ENCODE measurements at regions not wholly inside any gene's neighbourhood (a gene's known extent, or its start where the extent isn't known, plus 50 kb on each side); places are given as distances from the start of the nearest gene placed in this dataset.

DNA sequence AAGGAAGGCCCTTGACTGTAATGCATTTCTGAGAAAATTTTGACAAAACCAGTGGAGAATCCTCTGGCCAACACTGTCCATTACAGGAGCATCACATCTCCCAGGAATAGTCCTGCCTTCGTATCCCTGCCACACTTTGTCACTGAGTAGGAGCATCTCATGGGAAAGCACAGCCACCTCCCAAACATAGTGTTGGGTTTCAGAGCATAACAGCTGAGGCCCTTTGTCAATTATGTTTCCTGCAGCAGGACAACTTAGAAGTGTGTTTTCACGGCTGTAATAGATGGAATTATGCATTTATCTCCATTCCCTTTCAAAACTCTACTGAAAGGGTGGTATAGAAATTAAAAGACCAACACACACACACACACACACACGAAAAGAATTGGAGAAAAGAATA, 91.1 kb upstream of the SMAD1 start:
- H3K9ac ChIP-seq (ENCODE audit: low read length in 2 of 2): no peak overlapping the region
- H3K36me3 ChIP-seq (ENCODE audit: control insufficient read depth in 2 of 2, insufficient read depth in 2 of 2, low read length in 2 of 2): no peaks in the 10 kb centered on the region
- H3K27me3 ChIP-seq (ENCODE audit: control insufficient read depth in 1 of 2, insufficient read depth in 2 of 2, low read length in 2 of 2): no peaks in the 10 kb centered on the region
- H3K4me3 ChIP-seq (ENCODE audit: low read length in 2 of 2): no peak overlapping the region
- no peaks in the 10 kb centered on the region for H3K4me1 ChIP-seq (ENCODE audit: control insufficient read depth, insufficient read depth, low read length)
- no peak overlapping the region for H3K27ac ChIP-seq (ENCODE audit: low read length)
- H3K9me3 ChIP-seq (ENCODE audit: control insufficient read depth in 2 of 2, low read length in 2 of 2): no peaks in the 10 kb centered on the region

DNA sequence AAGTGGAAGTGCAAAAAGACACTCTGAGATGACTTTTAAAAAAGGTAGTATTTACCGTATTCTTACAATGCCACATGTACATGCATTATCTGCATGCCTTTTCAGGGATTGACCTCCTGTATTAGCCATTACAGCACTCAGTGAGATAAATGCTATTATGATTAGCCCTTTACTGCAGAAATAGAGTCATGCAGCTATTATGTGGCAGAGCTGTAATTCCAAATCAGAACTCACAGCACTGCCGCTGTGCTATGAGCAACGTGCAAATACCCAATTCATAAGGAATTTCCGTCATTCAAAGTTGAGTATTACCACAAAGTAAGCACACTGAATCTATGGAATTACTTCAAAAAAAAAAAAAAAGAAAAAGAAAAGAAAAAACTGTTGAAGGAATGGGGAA, 92.1 kb upstream of the SMAD1 start:
- Histone ChIP-seq H3K4me3 (ENCODE audit: low read length in 2 of 2) (no peak overlapping the region), H3K27me3 (ENCODE audit: control insufficient read depth in 1 of 2, insufficient read depth in 2 of 2, low read length in 2 of 2) (no peaks in the 10 kb centered on the region), H3K9me3 (ENCODE audit: control insufficient read depth in 2 of 2, low read length in 2 of 2) (no peaks in the 10 kb centered on the region), H3K27ac (ENCODE audit: low read length) (no peak overlapping the region), H3K9ac (ENCODE audit: low read length in 2 of 2) (no peak overlapping the region), H3K4me1 (ENCODE audit: control insufficient read depth, insufficient read depth, low read length) (no peaks in the 10 kb centered on the region), H3K36me3 (ENCODE audit: control insufficient read depth in 2 of 2, insufficient read depth in 2 of 2, low read length in 2 of 2) (no peaks in the 10 kb centered on the region)

DNA sequence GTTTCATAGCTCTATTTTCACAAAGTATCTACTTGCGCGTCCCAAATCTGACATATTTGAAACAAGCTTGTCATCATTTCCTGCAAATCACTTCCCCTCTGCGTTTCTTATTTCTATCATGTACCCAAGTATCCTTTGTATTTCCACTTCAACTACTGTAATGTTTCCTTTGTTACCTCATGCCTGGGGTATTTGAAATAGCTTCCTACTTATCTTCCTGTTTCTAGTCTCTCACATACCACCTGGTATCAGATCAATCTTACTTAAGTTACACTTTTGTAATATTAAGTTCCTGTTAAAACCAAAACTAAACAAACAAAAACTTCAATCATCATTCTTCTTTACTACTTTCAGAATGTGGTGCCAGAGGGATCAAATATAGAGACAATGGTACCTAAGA, 93.6 kb upstream of the SMAD1 start:
- peaks cover 0 to 4% of the 10 kb centered on the region in 2 donors for H3K9me3 ChIP-seq (ENCODE audit: control insufficient read depth in 2 of 2, low read length in 2 of 2)
- H3K4me1 ChIP-seq (ENCODE audit: control insufficient read depth, insufficient read depth, low read length): no peaks in the 10 kb centered on the region
- H3K27ac ChIP-seq (ENCODE audit: low read length): no peak overlapping the region
- H3K36me3 ChIP-seq (ENCODE audit: control insufficient read depth in 2 of 2, insufficient read depth in 2 of 2, low read length in 2 of 2): no peaks in the 10 kb centered on the region
- no peaks in the 10 kb centered on the region for H3K27me3 ChIP-seq (ENCODE audit: control insufficient read depth in 1 of 2, insufficient read depth in 2 of 2, low read length in 2 of 2)
- H3K9ac ChIP-seq (ENCODE audit: low read length in 2 of 2): no peak overlapping the region
- H3K4me3 ChIP-seq (ENCODE audit: low read length in 2 of 2): no peak overlapping the region

DNA sequence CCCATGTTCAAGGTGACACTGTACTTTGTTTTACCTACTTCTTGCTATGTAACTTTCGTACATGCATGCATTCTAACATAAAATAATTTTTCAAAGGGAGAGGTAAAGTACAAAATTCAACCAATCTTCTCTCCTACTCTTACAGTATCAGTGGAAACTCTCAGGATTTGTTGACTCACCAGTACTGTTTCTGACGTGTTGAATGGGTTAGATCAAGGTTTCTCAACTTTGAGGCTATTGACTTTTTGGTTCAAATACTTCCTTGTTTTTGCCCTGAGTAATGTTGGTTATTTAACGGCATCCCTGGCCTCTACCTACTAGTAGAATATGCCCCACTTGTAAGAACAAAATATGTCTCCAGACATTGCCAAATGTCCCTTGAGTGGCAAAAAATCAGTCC, 94.6 kb upstream of the SMAD1 start:
- Histone ChIP-seq H3K9ac (ENCODE audit: low read length in 2 of 2) (no peak overlapping the region), H3K4me3 (ENCODE audit: low read length in 2 of 2) (no peak overlapping the region), H3K27me3 (ENCODE audit: control insufficient read depth in 1 of 2, insufficient read depth in 2 of 2, low read length in 2 of 2) (no peaks in the 10 kb centered on the region), H3K36me3 (ENCODE audit: control insufficient read depth in 2 of 2, insufficient read depth in 2 of 2, low read length in 2 of 2) (no peaks in the 10 kb centered on the region), H3K27ac (ENCODE audit: low read length) (no peak overlapping the region), H3K4me1 (ENCODE audit: control insufficient read depth, insufficient read depth, low read length) (no peaks in the 10 kb centered on the region), H3K9me3 (ENCODE audit: control insufficient read depth in 2 of 2, low read length in 2 of 2) (peaks cover 0 to 6% of the 10 kb centered on the region in 2 donors)

DNA sequence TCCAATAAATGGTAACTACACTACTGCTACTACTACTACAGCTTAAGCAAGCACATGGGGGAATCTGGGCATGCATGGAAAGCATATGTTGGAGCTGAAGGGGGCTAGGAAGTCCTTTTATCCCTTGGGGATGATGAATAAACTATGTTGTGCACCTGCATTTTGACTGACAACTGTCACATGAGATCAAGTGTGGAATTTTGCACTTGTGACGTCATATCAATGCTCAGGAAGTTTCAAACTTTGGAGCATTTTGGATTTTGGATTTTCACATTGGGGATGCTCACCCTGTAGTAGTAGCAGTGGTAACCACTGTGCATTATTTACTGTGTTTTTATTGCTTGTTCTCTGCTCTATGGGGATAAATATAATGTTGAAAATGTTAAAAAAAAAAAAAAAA, 100.5 kb upstream of the SMAD1 start:
- no peak overlapping the region for H3K27ac ChIP-seq (ENCODE audit: low read length)
- H3K9ac ChIP-seq (ENCODE audit: low read length in 2 of 2): no peak overlapping the region
- H3K27me3 ChIP-seq (ENCODE audit: control insufficient read depth in 1 of 2, insufficient read depth in 2 of 2, low read length in 2 of 2): no peaks in the 10 kb centered on the region
- H3K4me1 ChIP-seq (ENCODE audit: control insufficient read depth, insufficient read depth, low read length): no peaks in the 10 kb centered on the region
- no peak overlapping the region for H3K4me3 ChIP-seq (ENCODE audit: low read length in 2 of 2)
- H3K9me3 ChIP-seq (ENCODE audit: control insufficient read depth in 2 of 2, low read length in 2 of 2): peaks cover 0 to 6% of the 10 kb centered on the region in 2 donors
- no peaks in the 10 kb centered on the region for H3K36me3 ChIP-seq (ENCODE audit: control insufficient read depth in 2 of 2, insufficient read depth in 2 of 2, low read length in 2 of 2)

DNA sequence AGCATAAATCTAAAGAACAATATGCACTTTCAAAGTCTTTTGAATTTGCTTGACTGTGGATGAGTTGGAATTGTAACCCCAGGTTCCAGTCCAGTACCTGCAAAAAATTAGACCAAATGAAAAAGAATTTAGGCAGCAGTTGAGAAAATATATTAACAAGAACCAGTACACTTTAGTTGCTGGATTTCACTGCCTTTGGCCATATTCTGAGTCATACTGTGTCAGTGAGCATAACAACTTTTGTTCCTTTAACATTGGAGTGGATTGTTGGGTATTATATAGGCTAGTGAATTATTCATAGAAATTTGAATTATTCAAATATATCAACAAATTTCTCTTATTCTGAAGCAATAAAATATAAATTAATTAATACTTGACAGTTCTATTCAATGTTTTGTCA, 101.5 kb upstream of the SMAD1 start:
- H3K4me3 ChIP-seq (ENCODE audit: low read length in 2 of 2): no peak overlapping the region

DNA sequence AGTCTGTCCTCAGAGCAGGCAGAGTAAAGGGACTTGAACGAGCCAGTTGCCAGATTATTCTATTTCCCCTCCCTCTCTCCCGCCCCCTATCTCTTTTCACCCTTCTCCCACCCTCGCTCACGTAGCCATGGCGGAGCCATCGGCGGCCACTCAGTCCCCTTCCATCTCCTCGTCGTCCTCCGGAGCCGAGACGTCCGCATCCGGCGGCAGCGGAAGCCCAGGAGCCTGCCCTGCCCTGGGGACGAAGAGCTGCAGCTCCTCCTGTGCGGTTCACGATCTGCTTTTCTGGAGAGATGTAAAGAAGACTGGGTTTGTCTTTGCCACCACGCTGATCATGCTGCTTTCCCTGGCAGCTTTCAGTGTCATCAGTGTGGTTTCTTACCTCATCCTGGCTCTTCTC, 106.2 kb upstream of the SMAD1 start:
- no peaks in the 10 kb centered on the region for H3K4me1 ChIP-seq (ENCODE audit: control insufficient read depth, insufficient read depth, low read length)
- no peaks in the 10 kb centered on the region for H3K27me3 ChIP-seq (ENCODE audit: control insufficient read depth in 1 of 2, insufficient read depth in 2 of 2, low read length in 2 of 2)
- H3K4me3 ChIP-seq (ENCODE audit: low read length in 2 of 2): no peak overlapping the region
- no peak overlapping the region for H3K9ac ChIP-seq (ENCODE audit: low read length in 2 of 2)
- H3K36me3 ChIP-seq (ENCODE audit: control insufficient read depth in 2 of 2, insufficient read depth in 2 of 2, low read length in 2 of 2): no peaks in the 10 kb centered on the region
- H3K27ac ChIP-seq (ENCODE audit: low read length): no peak overlapping the region
- no peaks in the 10 kb centered on the region for H3K9me3 ChIP-seq (ENCODE audit: control insufficient read depth in 2 of 2, low read length in 2 of 2)

More for the DNA sequence above, 101.5 kb upstream of the SMAD1 start:
- peaks cover 0 to 6% of the 10 kb centered on the region in 2 donors for H3K9me3 ChIP-seq (ENCODE audit: control insufficient read depth in 2 of 2, low read length in 2 of 2)
- no peaks in the 10 kb centered on the region for H3K36me3 ChIP-seq (ENCODE audit: control insufficient read depth in 2 of 2, insufficient read depth in 2 of 2, low read length in 2 of 2)
- H3K4me1 ChIP-seq (ENCODE audit: control insufficient read depth, insufficient read depth, low read length): no peaks in the 10 kb centered on the region
- no peaks in the 10 kb centered on the region for H3K27me3 ChIP-seq (ENCODE audit: control insufficient read depth in 1 of 2, insufficient read depth in 2 of 2, low read length in 2 of 2)
- H3K9ac ChIP-seq (ENCODE audit: low read length in 2 of 2): no peak overlapping the region
- no peak overlapping the region for H3K27ac ChIP-seq (ENCODE audit: low read length)

DNA sequence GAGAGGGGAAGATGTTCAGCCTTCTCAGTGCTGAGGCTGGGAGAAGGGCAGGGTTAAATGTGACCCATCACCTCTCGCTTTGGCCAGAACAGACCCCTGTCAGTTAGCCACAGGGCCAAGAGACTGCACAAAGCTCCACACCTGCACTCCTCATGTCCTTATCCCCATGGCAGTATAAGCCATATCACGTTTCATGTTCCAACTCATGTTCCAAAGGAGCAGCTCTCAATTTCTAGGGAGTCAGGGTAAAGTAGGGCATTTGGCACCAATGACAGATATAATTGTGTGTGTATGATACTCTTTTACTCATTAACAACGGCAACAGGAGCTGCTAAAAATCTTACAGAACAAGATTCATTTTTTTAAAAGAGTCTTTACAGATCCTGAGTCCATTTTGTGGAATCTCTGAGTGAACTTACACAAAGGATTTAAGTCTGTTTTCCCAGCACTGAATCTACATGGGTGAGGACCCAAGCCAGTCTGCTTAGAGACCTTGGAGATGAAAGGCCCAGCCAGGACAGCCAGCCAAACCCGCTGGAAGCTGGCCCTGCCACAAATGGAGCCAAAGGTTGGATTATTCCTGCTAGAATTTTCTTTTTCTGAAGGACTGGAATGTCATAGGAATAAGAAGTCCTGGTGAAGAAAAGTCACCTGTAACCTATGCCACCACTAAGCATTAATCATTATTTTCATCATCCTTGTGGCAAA, 129.1 kb upstream of the SMAD1 start:
- no peaks in the 10 kb centered on the region for H3K9me3 ChIP-seq (ENCODE audit: control insufficient read depth in 2 of 2, low read length in 2 of 2)
- no peaks in the 10 kb centered on the region for H3K4me1 ChIP-seq (ENCODE audit: control insufficient read depth, insufficient read depth, low read length)
- no peak overlapping the region for H3K9ac ChIP-seq (ENCODE audit: low read length in 2 of 2)
- no peak overlapping the region for H3K27ac ChIP-seq (ENCODE audit: low read length)
- H3K27me3 ChIP-seq (ENCODE audit: control insufficient read depth in 1 of 2, insufficient read depth in 2 of 2, low read length in 2 of 2): no peaks in the 10 kb centered on the region
- H3K4me3 ChIP-seq (ENCODE audit: low read length in 2 of 2): no peak overlapping the region
- H3K36me3 ChIP-seq (ENCODE audit: control insufficient read depth in 2 of 2, insufficient read depth in 2 of 2, low read length in 2 of 2): no peaks in the 10 kb centered on the region

DNA sequence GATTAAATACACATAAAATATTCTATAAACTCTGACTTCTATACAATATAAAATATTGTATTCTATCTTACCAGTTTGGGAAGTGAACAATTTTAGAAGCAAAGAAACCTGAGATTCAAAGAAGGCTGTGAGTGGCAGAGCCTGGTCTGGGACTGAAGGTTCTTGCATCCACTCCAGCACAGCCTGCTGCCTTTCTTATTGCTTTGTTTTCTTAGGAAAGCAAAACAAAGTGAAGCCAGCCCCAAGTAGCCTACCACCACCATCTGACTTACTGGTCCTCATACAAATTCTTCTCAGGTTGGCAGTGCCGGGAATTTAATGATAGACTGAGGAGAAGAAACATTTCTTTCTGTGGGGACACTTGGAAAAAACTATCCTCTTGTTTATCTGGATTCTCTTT, 129.7 kb upstream of the SMAD1 start:
- Histone ChIP-seq H3K27ac (ENCODE audit: low read length) (no peak overlapping the region), H3K9ac (ENCODE audit: low read length in 2 of 2) (no peak overlapping the region), H3K4me1 (ENCODE audit: control insufficient read depth, insufficient read depth, low read length) (no peaks in the 10 kb centered on the region), H3K27me3 (ENCODE audit: control insufficient read depth in 1 of 2, insufficient read depth in 2 of 2, low read length in 2 of 2) (no peaks in the 10 kb centered on the region), H3K9me3 (ENCODE audit: control insufficient read depth in 2 of 2, low read length in 2 of 2) (no peaks in the 10 kb centered on the region), H3K36me3 (ENCODE audit: control insufficient read depth in 2 of 2, insufficient read depth in 2 of 2, low read length in 2 of 2) (no peaks in the 10 kb centered on the region), H3K4me3 (ENCODE audit: low read length in 2 of 2) (no peak overlapping the region)

DNA sequence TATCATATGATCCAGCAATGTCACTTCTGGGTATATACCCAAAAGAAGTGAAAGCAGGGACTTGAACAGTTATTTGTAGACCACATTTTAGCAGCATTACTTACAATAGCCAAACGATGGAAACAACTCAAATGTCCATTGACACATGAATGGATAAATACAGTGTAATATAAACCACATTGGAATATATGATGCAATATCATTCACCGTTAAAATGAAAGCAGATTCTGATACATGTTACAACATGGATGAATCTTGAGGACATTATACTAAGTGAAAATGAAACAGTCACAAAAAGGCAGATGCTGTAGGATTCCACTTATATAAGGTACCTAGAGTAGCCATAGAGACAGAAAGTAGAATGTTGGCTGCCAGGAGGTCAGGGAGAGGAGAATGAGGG, 130.5 kb upstream of the SMAD1 start:
- H3K4me3 ChIP-seq (ENCODE audit: low read length in 2 of 2): no peak overlapping the region
- H3K27me3 ChIP-seq (ENCODE audit: control insufficient read depth in 1 of 2, insufficient read depth in 2 of 2, low read length in 2 of 2): no peaks in the 10 kb centered on the region
- H3K36me3 ChIP-seq (ENCODE audit: control insufficient read depth in 2 of 2, insufficient read depth in 2 of 2, low read length in 2 of 2): no peaks in the 10 kb centered on the region
- no peak overlapping the region for H3K9ac ChIP-seq (ENCODE audit: low read length in 2 of 2)
- no peaks in the 10 kb centered on the region for H3K9me3 ChIP-seq (ENCODE audit: control insufficient read depth in 2 of 2, low read length in 2 of 2)
- no peak overlapping the region for H3K27ac ChIP-seq (ENCODE audit: low read length)
- H3K4me1 ChIP-seq (ENCODE audit: control insufficient read depth, insufficient read depth, low read length): no peaks in the 10 kb centered on the region

DNA sequence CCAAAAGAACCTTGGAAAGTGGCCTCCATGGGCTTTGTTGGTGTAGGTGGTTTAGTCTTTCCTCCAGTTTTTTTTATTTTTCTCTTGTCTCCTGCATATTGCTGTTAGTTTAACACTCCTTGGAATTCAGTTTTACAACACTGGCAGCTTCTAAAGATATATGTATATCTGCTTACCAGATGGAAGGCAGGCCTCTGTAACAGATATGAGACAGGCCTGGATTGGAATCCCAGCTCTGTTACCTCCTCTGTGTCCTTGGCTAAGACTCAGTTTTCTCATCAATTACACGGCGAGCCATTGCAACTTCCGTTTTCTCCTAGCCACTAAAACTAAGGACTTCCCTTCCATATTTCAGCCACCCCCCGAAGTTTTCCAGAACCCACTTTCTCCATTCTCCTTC, 133.4 kb upstream of the SMAD1 start:
- H3K9ac ChIP-seq (ENCODE audit: low read length in 2 of 2): no peak overlapping the region
- no peaks in the 10 kb centered on the region for H3K36me3 ChIP-seq (ENCODE audit: control insufficient read depth in 2 of 2, insufficient read depth in 2 of 2, low read length in 2 of 2)
- no peak overlapping the region for H3K4me3 ChIP-seq (ENCODE audit: low read length in 2 of 2)
- H3K4me1 ChIP-seq (ENCODE audit: control insufficient read depth, insufficient read depth, low read length): no peaks in the 10 kb centered on the region
- H3K27me3 ChIP-seq (ENCODE audit: control insufficient read depth in 1 of 2, insufficient read depth in 2 of 2, low read length in 2 of 2): no peaks in the 10 kb centered on the region
- no peaks in the 10 kb centered on the region for H3K9me3 ChIP-seq (ENCODE audit: control insufficient read depth in 2 of 2, low read length in 2 of 2)
- H3K27ac ChIP-seq (ENCODE audit: low read length): no peak overlapping the region
